ENCODE measurements at regions not wholly inside any gene's neighbourhood (a gene's known extent, or its start where the extent isn't known, plus 50 kb on each side); places are given as distances from the start of the nearest gene placed in this dataset.

- Histone ChIP-seq H2BK15ac (ENCODE audit: low read depth, low read length) (no peak overlapping the region), H3K9ac (ENCODE audit: low read depth, low read length) (no peak overlapping the region), H3K56ac (ENCODE audit: extremely low read depth, insufficient read depth, low read length) (no peak overlapping the region), H3K9me1 (ENCODE audit: insufficient read depth, low read length) (no peaks in the 10 kb centered on the region), H3K14ac (replicated peaks; ENCODE audit: low read depth, low read length) (no peak overlapping the region), H2BK5ac (ENCODE audit: low read depth, low read length, poor library complexity, severe bottlenecking) (no peak overlapping the region), H2BK20ac (ENCODE audit: low read depth, low read length) (no peak overlapping the region), H3K36me3 (ENCODE audit: control insufficient read depth, insufficient read depth, low read length) (no peaks in the 10 kb centered on the region), H3K23ac (ENCODE audit: low read depth, low read length) (no peak overlapping the region), H3K4ac (ENCODE audit: low read depth, low read length) (no peak overlapping the region), H2AK9ac (replicated peaks; ENCODE audit: low read depth, low read length, poor library complexity) (no peak overlapping the region), H3K9me3 (ENCODE audit: control insufficient read depth, insufficient read depth, low read length) (peaks cover 2% of the 10 kb centered on the region; the same call in 1 of the 2 replicates), H3K18ac (ENCODE audit: low read depth, low read length) (no peak overlapping the region), H2AK5ac (ENCODE audit: low read depth, low read length) (no peak overlapping the region), H3K4me2 (ENCODE audit: low read depth, low read length) (no peak overlapping the region), H4K8ac (ENCODE audit: low read depth in 2 of 2, low read length in 2 of 2) (no peak overlapping the region), H3K27ac (ENCODE audit: insufficient read depth, low read length) (no peak overlapping the region), H3K4me3 (ENCODE audit: insufficient read depth, low read depth, low read length) (no peak overlapping the region), H2BK120ac (ENCODE audit: low read depth, low read length) (no peak overlapping the region), H2AFZ (replicated peaks; ENCODE audit: low read length, poor library complexity) (no peak overlapping the region), H3K79me1 (ENCODE audit: low read depth in 1 of 2, low read length in 2 of 2) (no peaks in the 10 kb centered on the region), H4K91ac (ENCODE audit: insufficient read depth, low read depth, low read length) (no peak overlapping the region), H3K4me1 (ENCODE audit: control insufficient read depth, insufficient read depth, low read length) (no peaks in the 10 kb centered on the region), H4K20me1 (ENCODE audit: insufficient read depth, low read length) (no peaks in the 10 kb centered on the region), H3K27me3 (ENCODE audit: control insufficient read depth, insufficient read depth, low read length) (no peaks in the 10 kb centered on the region), H4K5ac (ENCODE audit: low read depth, low read length) (no peak overlapping the region)
- DNase-seq (no peak), ATAC-seq (ENCODE audit: low read depth) (no peak)
- WGBS, 2 experiments (ENCODE audit: extremely low coverage in 2 of 2, insufficient read length in 1 of 2) = no CpG with 5 or more reads among the region's 1 CpG
- intact Hi-C loops (cut with micrococcal nuclease) (no loop called here), dilution Hi-C loops (cut with HindIII; ENCODE audit: low sequenced_read_pairs, unreplicated experiment) (no loop called here), in situ Hi-C loops (cut with MboI; ENCODE audit: low sequenced_read_pairs) (no loop called here)
- TF ChIP-seq SMC3 (IDR thresholded peaks at IDR 0.05; ENCODE audit: low read depth, low read length) (no peak), MAFK (IDR thresholded peaks at IDR 0.05; ENCODE audit: low read depth, low read length) (no peak), CEBPB (IDR thresholded peaks at IDR 0.05; ENCODE audit: low read depth, low read length) (no peak), NFE2L2 (IDR thresholded peaks at IDR 0.05; ENCODE audit: low read depth, low read length) (no peak), CHD1 (IDR thresholded peaks at IDR 0.05; ENCODE audit: low read depth, low read length) (no peak), FOS (IDR thresholded peaks at IDR 0.05; ENCODE audit: low read depth, low read length) (no peak), RFX5 (IDR thresholded peaks at IDR 0.05; ENCODE audit: low read depth, low read length) (no peak), POLR2A (IDR thresholded peaks at IDR 0.05; ENCODE audit: low read depth, low read length) (no peak), ELK1 (IDR thresholded peaks at IDR 0.05; ENCODE audit: borderline replicate concordance, low read depth, low read length) (no peak), RAD21 (IDR thresholded peaks at IDR 0.05; ENCODE audit: low read length) (no peak), CTCF (conservative IDR thresholded peaks at IDR 0.05; ENCODE audit: low read depth, low read length) (no peak), USF2 (IDR thresholded peaks at IDR 0.05; ENCODE audit: low read depth, low read length) (no peak), MXI1 (IDR thresholded peaks at IDR 0.05; ENCODE audit: borderline replicate concordance, low read depth, low read length) (no peak), RCOR1 (IDR thresholded peaks at IDR 0.05; ENCODE audit: insufficient replicate concordance, low read length) (no peak), MAZ (IDR thresholded peaks at IDR 0.05; ENCODE audit: borderline replicate concordance, low read depth, low read length) (no peak)
- no TSS peak for BruUV-seq (replicated peaks)
- ChIA-PET CTCF (no interaction called here), POLR2A (ENCODE audit: unreplicated experiment) (no interaction called here)
These were observed 537.5 kb upstream of the FSIP2 start for GRCh38 chr2:185201063-185201462.

Measured in IMR-90 (cell line).